Pancreas (tissue), 10 donors: ENCODE measurements at regions not wholly inside any gene's neighbourhood (a gene's known extent, or its start where the extent isn't known, plus 50 kb on each side); places are given as distances from the start of the nearest gene placed in this dataset.
A peak's percentile ranks its signal among the peaks of the same experiment; 100 is the strongest.

Source experiments
- ATAC-seq, 4 donors: fragments of 200-7000 bp; cut with Tn5 transposase; one replicate each; pipeline versions ENCODE4 v1.8.0 to v1.9.1; 2020; ENCODE audit warnings: mild to moderate bottlenecking in 4 of 4, moderate library complexity in 4 of 4
- DNase-seq, 6 donors: peaks; one replicate each; pipeline ENCODE4 v3.0.0-alpha.2; 2020
- FAIRE-seq: peaks from 2 replicates; lab custom pipeline; 2012; peaks lifted over from hg19 to GRCh38; lab: Jason Lieb, UNC
- H3K27ac ChIP-seq, 4 donors: fragments of 200-600 bp; sonication (generic); 1 replicate in 3 of 4; 2 replicates in 1 of 4; pipeline versions ENCODE4 v1.5.0 to v1.8.0; 2020
- H3K27me3 ChIP-seq, 4 donors: fragments of 200-600 bp; one replicate each; pipeline ENCODE4 v1.8.0; 2021
- H3K36me3 ChIP-seq, 3 donors: fragments of 200-600 bp; sonication (generic) in 1 of 3; one replicate each; pipeline versions ENCODE4 v1.5.0 to v1.8.0; 2020 to 2021
- H3K4me1 ChIP-seq, 3 donors: fragments of 200-600 bp; one replicate each; pipeline ENCODE4 v1.8.0; 2021
- H3K4me3 ChIP-seq, 4 donors: fragments of 200-600 bp; sonication (generic) in 2 of 4; one replicate each; pipeline versions ENCODE4 v1.5.0 to v1.8.0; 2020 to 2021
- H3K9me3 ChIP-seq, 4 donors: fragments of 200-600 bp; one replicate each; pipeline ENCODE4 v1.8.0; 2021
- CTCF ChIP-seq, 4 donors: fragments of 200-600 bp; sonication (generic) in 3 of 4; IDR thresholded peaks; one replicate each; pipeline versions ENCODE4 v1.5.0 to v1.8.0; 2021; ENCODE audit warnings: antibody characterized with exemption in 4 of 4
- WGBS, 2 donors: extraction: QIAGEN DNeasy Blood & Tissue Kit; methylation state at CpG; one replicate each; pipeline ENCODE4 v1.1.7; 2013; 5-methylcytosine and 5-hydroxymethylcytosine counted together
- intact Hi-C, 3 donors: fragments of 100-400 bp; cut with DNase I; formaldehyde crosslinking; loops; one replicate each; pipeline versions ENCODE4 v1.11.1 to v1.14.2; 2022
- donor health status: healthy with polysubstance abuse.
- donor health status: DM: no; HTN: no; CAD: no; lungs with moderate emphysema.
- donor health status: DM: no; HTN: no; CAD: no.
- donor health status: control.
- donor health status: control.
- donor health status: Bipolar disorder and iron deficiency.
- donor health status: DM: yes; HTN: yes; CAD: no.
- donor health status: DM: no; HTN: no; CAD: no.
- donor health status: DM: no; HTN: no; CAD: no.
- donor health status: DM: yes; HTN: yes; CAD: no.

- DNase-seq: no peak
- no peak overlapping the region for H3K4me3 ChIP-seq
- H3K9me3 ChIP-seq: no peaks in the 10 kb centered on the region
- H3K36me3 ChIP-seq: no peaks in the 10 kb centered on the region
- TF ChIP-seq CTCF (IDR thresholded peaks at IDR 0.05): no peak
- WGBS, 2 donors: 94 to 97% methylated on average over 10 of the region's 10 CpGs
- intact Hi-C loops: no loop called here
- no peaks in the 10 kb centered on the region for H3K27me3 ChIP-seq
- H3K4me1 ChIP-seq: peaks cover 3 to 27% (median 14%) of the 10 kb centered on the region in 3 donors
- no peak overlapping the region for H3K27ac ChIP-seq
- no peak for FAIRE-seq
- ATAC-seq: no peak
These were observed 54.8 kb upstream of the USP1 start for GRCh38 chr1:62381831-62382657.

GRCh38 chr1:62382658-62382955 is 54.2 kb upstream of the USP1 start:
- H3K4me3 ChIP-seq: no peak overlapping the region
- H3K27me3 ChIP-seq: no peaks in the 10 kb centered on the region
- DNase-seq: no peak
- H3K4me1 ChIP-seq: peaks cover 3 to 31% (median 20%) of the 10 kb centered on the region in 3 donors
- no peak for ATAC-seq
- H3K27ac ChIP-seq: no peak overlapping the region
- H3K36me3 ChIP-seq: no peaks in the 10 kb centered on the region
- whole genome bisulfite sequencing, 2 donors: 59 to 61% methylated on average over 2 of the region's 2 CpGs
- intact Hi-C loops: no loop called here
- FAIRE-seq: no peak
- no peaks in the 10 kb centered on the region for H3K9me3 ChIP-seq
- TF ChIP-seq CTCF (IDR thresholded peaks at IDR 0.05): no peak

GRCh38 chr1:62384276-62385005 is 52.4 kb upstream of the USP1 start:
- H3K9me3 ChIP-seq: no peaks in the 10 kb centered on the region
- H3K27ac ChIP-seq: no peak overlapping the region
- peaks cover 3 to 31% (median 21%) of the 10 kb centered on the region in 3 donors for H3K4me1 ChIP-seq
- no peaks in the 10 kb centered on the region for H3K36me3 ChIP-seq
- intact Hi-C loops: no loop called here
- no peaks in the 10 kb centered on the region for H3K27me3 ChIP-seq
- no peak for TF ChIP-seq CTCF (IDR thresholded peaks at IDR 0.05)
- FAIRE-seq: no peak
- no peak overlapping the region for H3K4me3 ChIP-seq
- 62 to 65% methylated on average over 7 of the region's 7 CpGs for WGBS, 2 donors
- peak; percentile 66 to 80 (median 67) for ATAC-seq
- DNase-seq: peak in 2 of 6 donors; percentile 6 to 48

- Histone ChIP-seq H3K4me1 (peaks cover 3 to 31% (median 21%) of the 10 kb centered on the region in 3 donors), H3K27me3 (no peaks in the 10 kb centered on the region), H3K27ac (peak overlapping the region in 3 of 4 donors; percentile 25 to 77 (median 64)), H3K9me3 (no peaks in the 10 kb centered on the region), H3K36me3 (no peaks in the 10 kb centered on the region), H3K4me3 (no peak overlapping the region)
- TF ChIP-seq CTCF (IDR thresholded peaks at IDR 0.05): no peak
- 60 to 68% methylated on average over 5 of the region's 5 CpGs for WGBS, 2 donors
- FAIRE-seq: no peak
- intact Hi-C loops: no loop called here
- ATAC-seq: peak in 3 of 4 donors; percentile 40 to 54 (median 48)
- DNase-seq: no peak
These were observed 50.9 kb upstream of the USP1 start for GRCh38 chr1:62385923-62386322.
